ENCODE measurements at regions not wholly inside any gene's neighbourhood (a gene's known extent, or its start where the extent isn't known, plus 50 kb on each side); places are given as distances from the start of the nearest gene placed in this dataset.

GRCh38 chr17:6352801-6353560, 81.9 kb downstream of the AIPL1 start:
- no peak for TF ChIP-seq CTCF (IDR thresholded peaks at IDR 0.05; ENCODE audit: control insufficient read depth, extremely low read depth, insufficient read depth)
- no peak overlapping the region for H3K4me3 ChIP-seq (ENCODE audit: low read depth, low read length)
- DNase-seq (ENCODE audit: low read depth): no peak

- no peak for TF ChIP-seq CTCF (IDR thresholded peaks at IDR 0.05; ENCODE audit: control insufficient read depth, extremely low read depth, insufficient read depth)
- DNase-seq (ENCODE audit: low read depth): no peak
- no peak overlapping the region for H3K4me3 ChIP-seq (ENCODE audit: low read depth, low read length)
Measured at GRCh38 chr17:6352016-6352415, 82.9 kb downstream of the AIPL1 start.

GRCh38 chr17:6350806-6351205, 84.1 kb downstream of the AIPL1 start:
- no peak for DNase-seq (ENCODE audit: low read depth)
- no peak overlapping the region for H3K4me3 ChIP-seq (ENCODE audit: low read depth, low read length)
- no peak for TF ChIP-seq CTCF (IDR thresholded peaks at IDR 0.05; ENCODE audit: control insufficient read depth, extremely low read depth, insufficient read depth)

GRCh38 chr17:6348891-6349290, 86.0 kb downstream of the AIPL1 start:
- no peak overlapping the region for H3K4me3 ChIP-seq (ENCODE audit: low read depth, low read length)
- TF ChIP-seq CTCF (IDR thresholded peaks at IDR 0.05; ENCODE audit: control insufficient read depth, extremely low read depth, insufficient read depth): no peak
- no peak for DNase-seq (ENCODE audit: low read depth)

GRCh38 chr17:6347776-6348175, 87.1 kb downstream of the AIPL1 start:
- no peak for DNase-seq (ENCODE audit: low read depth)
- no peak for TF ChIP-seq CTCF (IDR thresholded peaks at IDR 0.05; ENCODE audit: control insufficient read depth, extremely low read depth, insufficient read depth)
- H3K4me3 ChIP-seq (ENCODE audit: low read depth, low read length): no peak overlapping the region

- no peak for DNase-seq (ENCODE audit: low read depth)
- no peak for TF ChIP-seq CTCF (IDR thresholded peaks at IDR 0.05; ENCODE audit: control insufficient read depth, extremely low read depth, insufficient read depth)
- H3K4me3 ChIP-seq (ENCODE audit: low read depth, low read length): no peak overlapping the region
Measured at GRCh38 chr17:6346986-6347385, 87.9 kb downstream of the AIPL1 start.

Measured in LNCaP clone FGC (cell line).